Muscle layer of colon (tissue), 2 donors: ENCODE measurements at regions not wholly inside any gene's neighbourhood (a gene's known extent, or its start where the extent isn't known, plus 50 kb on each side); places are given as distances from the start of the nearest gene placed in this dataset.

Experiments used
- H3K27ac ChIP-seq: one replicate; pipeline ENCODE4 v1.7.0; 2013; ENCODE audit warnings: low read depth, mild to moderate bottlenecking, low read length, moderate library complexity
- H3K27me3 ChIP-seq, 2 donors: one replicate each; pipeline ENCODE4 v1.7.0; 2013; ENCODE audit warnings: low read length in 2 of 2, mild to moderate bottlenecking in 2 of 2; ENCODE audit not compliant: insufficient read depth in 2 of 2, control insufficient read depth in 1 of 2
- H3K36me3 ChIP-seq: one replicate; pipeline ENCODE4 v1.7.0; 2013; ENCODE audit warnings: mild to moderate bottlenecking, low read length; ENCODE audit not compliant: insufficient read depth
- H3K4me1 ChIP-seq: one replicate; pipeline ENCODE4 v1.7.0; 2013; ENCODE audit warnings: mild to moderate bottlenecking, low read length; ENCODE audit not compliant: insufficient read depth
- H3K4me3 ChIP-seq, 2 donors: one replicate each; pipeline ENCODE4 v1.7.0; 2013; ENCODE audit warnings: low read length in 2 of 2, low read depth in 1 of 2, mild to moderate bottlenecking in 1 of 2, moderate library complexity in 1 of 2
- H3K9ac ChIP-seq: one replicate; pipeline ENCODE4 v1.7.0; 2013; ENCODE audit warnings: low read length
- H3K9me3 ChIP-seq: one replicate; pipeline ENCODE4 v1.7.0; 2013; ENCODE audit warnings: mild to moderate bottlenecking, low read length
- donor health status: abdominal sarcoma.
- donor health status: Adenocarcinoma of cecum.

- H3K27me3 ChIP-seq = peaks cover 16 to 20% of the 10 kb centered on the region in 2 donors
- no peak overlapping the region for H3K27ac ChIP-seq
- H3K9me3 ChIP-seq = no peaks in the 10 kb centered on the region
- H3K4me1 ChIP-seq = no peaks in the 10 kb centered on the region
- no peaks in the 10 kb centered on the region for H3K36me3 ChIP-seq
- no peak overlapping the region for H3K9ac ChIP-seq
- no peak overlapping the region for H3K4me3 ChIP-seq
These were observed 384.6 kb downstream of the RRAGC start for GRCh38 chr1:38474738-38475623.

DNA sequence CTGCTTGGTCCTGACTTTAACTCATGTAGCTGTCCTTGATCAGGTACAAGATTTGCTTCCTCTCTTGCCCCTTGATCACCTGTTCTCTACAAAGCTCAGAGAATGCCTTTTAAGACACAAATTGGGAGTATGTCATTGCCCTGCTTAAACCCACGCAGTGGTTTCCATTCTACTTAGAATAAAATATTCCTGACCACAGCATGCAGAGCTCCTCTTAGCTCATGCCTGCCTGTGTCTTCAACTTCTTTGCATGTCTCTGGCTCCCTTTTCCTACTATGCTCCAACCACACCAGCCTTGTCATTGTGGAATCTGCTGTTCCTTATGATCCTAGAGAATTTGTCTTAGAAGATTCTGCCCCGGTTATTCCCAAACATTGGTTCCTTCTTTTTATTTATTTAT lies 393.1 kb downstream of the RRAGC start:
- Histone ChIP-seq H3K27me3 (peaks cover 0 to 3% of the 10 kb centered on the region in 2 donors), H3K9me3 (no peaks in the 10 kb centered on the region), H3K36me3 (no peaks in the 10 kb centered on the region), H3K27ac (no peak overlapping the region), H3K9ac (no peak overlapping the region), H3K4me1 (no peaks in the 10 kb centered on the region), H3K4me3 (no peak overlapping the region)

DNA sequence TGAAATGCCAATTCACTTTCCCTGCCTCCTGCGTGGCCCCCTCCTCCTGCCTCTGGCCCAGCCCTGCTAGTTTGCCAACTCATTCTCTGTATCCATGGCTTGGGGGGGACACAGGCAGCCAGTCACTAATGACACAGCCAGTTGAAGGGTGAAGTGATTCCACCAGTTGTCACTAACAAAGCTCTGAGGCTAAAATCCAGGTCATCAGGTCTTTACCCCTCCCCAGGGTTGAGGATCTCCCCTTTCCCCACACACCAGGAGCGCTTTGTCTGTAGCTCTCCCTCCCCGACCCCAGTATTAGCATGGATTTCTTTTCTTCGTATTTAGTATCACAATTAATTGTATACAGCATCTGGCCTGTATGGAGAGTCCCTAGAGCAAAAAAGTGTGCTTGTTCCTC lies 394.1 kb downstream of the RRAGC start:
- Histone ChIP-seq H3K9me3 (no peaks in the 10 kb centered on the region), H3K4me3 (no peak overlapping the region), H3K9ac (no peak overlapping the region), H3K27ac (no peak overlapping the region), H3K27me3 (no peaks in the 10 kb centered on the region), H3K36me3 (no peaks in the 10 kb centered on the region), H3K4me1 (no peaks in the 10 kb centered on the region)

DNA sequence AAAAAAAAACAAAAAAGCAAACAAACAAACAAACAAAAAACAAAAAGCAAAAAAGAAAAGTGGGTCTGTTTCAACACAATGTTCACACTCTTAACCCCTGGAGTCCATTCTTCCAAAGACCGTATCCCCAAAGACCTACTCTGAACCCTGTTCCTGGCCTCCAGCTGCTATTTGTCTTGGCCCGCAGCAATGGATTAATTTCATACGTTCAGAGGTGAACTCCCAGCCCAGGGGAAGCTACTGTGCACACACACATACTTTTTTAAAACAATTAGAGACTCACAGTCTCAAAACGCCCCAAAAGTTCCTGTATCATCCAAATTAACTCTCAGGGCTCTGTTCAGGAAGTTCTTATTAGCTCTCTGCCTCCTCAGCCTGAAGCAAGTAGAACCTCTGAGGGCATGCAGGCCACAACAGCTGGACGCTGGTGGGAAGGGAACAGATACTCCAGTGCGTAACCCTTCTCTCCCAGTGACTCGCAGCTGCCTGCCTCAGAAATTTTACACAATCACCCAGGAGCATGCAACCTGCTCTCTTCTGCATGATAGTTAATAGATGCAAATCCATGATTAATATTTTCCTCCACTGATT lies 395.4 kb downstream of the RRAGC start:
- Histone ChIP-seq H3K9me3 (no peaks in the 10 kb centered on the region), H3K27ac (no peak overlapping the region), H3K36me3 (no peaks in the 10 kb centered on the region), H3K9ac (no peak overlapping the region), H3K4me3 (no peak overlapping the region), H3K4me1 (no peaks in the 10 kb centered on the region), H3K27me3 (no peaks in the 10 kb centered on the region)

DNA sequence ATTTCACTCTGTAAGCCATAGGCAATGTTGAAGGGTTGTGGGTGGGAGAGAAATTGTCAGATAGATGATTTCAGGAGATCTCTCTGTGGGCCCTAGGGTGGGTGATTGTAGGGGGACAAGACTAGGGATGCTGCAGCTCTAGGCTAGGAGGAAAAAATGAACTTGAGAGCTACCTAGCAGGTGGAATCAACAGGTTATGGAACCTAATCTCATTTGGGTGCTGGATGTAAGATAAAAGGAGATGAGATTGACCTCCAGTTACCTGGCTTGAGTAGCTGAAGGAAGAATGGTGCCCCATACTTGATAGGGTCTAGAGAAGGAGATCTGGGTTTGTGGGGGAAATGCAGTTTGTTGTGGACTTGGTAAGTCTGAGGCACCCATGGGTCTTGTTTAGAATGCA lies 396.5 kb downstream of the RRAGC start:
- Histone ChIP-seq H3K36me3 (no peaks in the 10 kb centered on the region), H3K27me3 (no peaks in the 10 kb centered on the region), H3K4me3 (no peak overlapping the region), H3K4me1 (no peaks in the 10 kb centered on the region), H3K9me3 (no peaks in the 10 kb centered on the region), H3K27ac (no peak overlapping the region), H3K9ac (no peak overlapping the region)

DNA sequence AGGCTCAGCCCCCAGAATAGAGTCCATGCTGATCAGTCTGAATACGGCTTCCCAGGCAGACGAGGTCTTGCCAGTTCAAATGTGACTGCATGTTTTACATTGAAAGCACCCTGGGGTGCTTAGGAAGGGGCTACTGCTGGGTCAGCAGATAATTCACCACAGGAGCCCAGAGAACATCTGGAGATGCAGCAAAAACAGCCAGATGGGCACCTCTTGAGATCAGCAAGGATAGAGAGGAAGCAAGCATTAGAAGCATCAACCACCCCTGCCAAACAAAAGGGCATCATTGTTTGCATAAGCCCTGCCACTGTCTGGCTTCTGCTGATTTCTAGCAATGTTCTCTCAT lies 403.1 kb downstream of the RRAGC start:
- H3K9me3 ChIP-seq = no peaks in the 10 kb centered on the region
- H3K27me3 ChIP-seq = no peaks in the 10 kb centered on the region
- no peak overlapping the region for H3K4me3 ChIP-seq
- no peaks in the 10 kb centered on the region for H3K4me1 ChIP-seq
- H3K36me3 ChIP-seq = no peaks in the 10 kb centered on the region
- no peak overlapping the region for H3K9ac ChIP-seq
- no peak overlapping the region for H3K27ac ChIP-seq

DNA sequence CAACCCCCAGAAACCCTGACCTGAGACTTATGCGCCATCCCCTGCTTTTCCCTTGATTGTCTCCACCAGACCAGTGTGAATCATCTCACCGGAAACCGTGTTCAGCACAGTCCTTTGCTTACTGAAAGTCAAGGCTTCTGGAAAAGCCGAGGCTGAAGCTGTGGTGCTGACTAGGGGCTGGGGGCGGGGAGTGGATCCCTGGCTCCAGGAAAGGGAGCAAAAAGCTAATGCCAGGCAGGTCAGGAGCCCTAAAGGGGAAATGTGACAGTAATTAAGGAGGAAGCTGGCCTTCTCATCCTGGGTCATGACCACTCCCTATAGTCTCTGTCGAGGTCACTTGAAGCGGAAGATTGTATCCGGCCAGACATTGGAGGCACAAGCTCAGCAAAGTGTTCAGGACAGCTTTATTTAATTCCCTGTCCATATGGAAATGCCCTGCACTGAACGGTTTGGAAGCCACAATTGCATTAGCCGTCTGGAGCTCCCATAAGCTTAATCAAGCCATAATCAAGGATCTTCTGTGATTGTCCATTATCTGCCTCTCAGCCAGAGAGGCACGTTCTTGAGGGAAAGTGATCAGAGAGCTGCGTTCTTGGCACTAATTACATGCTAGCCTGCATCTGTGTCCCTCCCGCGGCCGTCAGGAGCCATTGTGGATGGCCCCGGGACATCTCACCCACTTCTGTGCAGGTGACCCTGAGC lies 403.6 kb downstream of the RRAGC start:
- Histone ChIP-seq H3K27me3 (no peaks in the 10 kb centered on the region), H3K27ac (no peak overlapping the region), H3K36me3 (no peaks in the 10 kb centered on the region), H3K4me1 (no peaks in the 10 kb centered on the region), H3K9me3 (no peaks in the 10 kb centered on the region), H3K9ac (no peak overlapping the region), H3K4me3 (no peak overlapping the region)

- Histone ChIP-seq H3K27me3 (no peaks in the 10 kb centered on the region), H3K9ac (no peak overlapping the region), H3K4me1 (no peaks in the 10 kb centered on the region), H3K36me3 (no peaks in the 10 kb centered on the region), H3K27ac (no peak overlapping the region), H3K9me3 (no peaks in the 10 kb centered on the region), H3K4me3 (no peak overlapping the region)
These were observed 404.7 kb downstream of the RRAGC start for GRCh38 chr1:38454749-38455441.

- Histone ChIP-seq H3K27ac (no peak overlapping the region), H3K4me1 (no peaks in the 10 kb centered on the region), H3K27me3 (no peaks in the 10 kb centered on the region), H3K4me3 (no peak overlapping the region), H3K9ac (no peak overlapping the region), H3K9me3 (no peaks in the 10 kb centered on the region), H3K36me3 (no peaks in the 10 kb centered on the region)
These were observed 405.3 kb downstream of the RRAGC start for GRCh38 chr1:38454236-38454635.

DNA sequence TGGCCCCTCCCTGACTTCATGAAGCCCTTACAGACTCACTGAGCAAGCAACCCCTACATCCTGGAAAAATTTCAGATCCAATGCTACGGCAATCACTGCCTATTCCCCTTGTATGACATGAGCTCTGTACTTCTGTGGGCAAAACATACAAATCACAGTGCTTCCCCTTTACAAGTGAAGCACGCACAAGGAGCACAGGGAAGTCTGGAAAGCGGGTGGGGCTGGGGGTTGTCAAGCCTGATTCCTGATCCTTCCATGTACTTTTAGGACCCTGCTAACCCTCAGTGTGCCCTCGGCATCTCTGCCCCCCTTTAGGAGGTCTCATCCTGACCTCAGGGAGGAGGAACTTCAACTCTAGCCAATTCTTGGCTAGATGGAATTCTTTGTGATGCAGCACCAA lies 405.7 kb upstream of the POU3F1 start:
- H3K4me3 ChIP-seq = no peak overlapping the region
- no peaks in the 10 kb centered on the region for H3K27me3 ChIP-seq
- H3K9me3 ChIP-seq = no peaks in the 10 kb centered on the region
- no peaks in the 10 kb centered on the region for H3K4me1 ChIP-seq
- no peaks in the 10 kb centered on the region for H3K36me3 ChIP-seq
- no peak overlapping the region for H3K27ac ChIP-seq
- no peak overlapping the region for H3K9ac ChIP-seq

DNA sequence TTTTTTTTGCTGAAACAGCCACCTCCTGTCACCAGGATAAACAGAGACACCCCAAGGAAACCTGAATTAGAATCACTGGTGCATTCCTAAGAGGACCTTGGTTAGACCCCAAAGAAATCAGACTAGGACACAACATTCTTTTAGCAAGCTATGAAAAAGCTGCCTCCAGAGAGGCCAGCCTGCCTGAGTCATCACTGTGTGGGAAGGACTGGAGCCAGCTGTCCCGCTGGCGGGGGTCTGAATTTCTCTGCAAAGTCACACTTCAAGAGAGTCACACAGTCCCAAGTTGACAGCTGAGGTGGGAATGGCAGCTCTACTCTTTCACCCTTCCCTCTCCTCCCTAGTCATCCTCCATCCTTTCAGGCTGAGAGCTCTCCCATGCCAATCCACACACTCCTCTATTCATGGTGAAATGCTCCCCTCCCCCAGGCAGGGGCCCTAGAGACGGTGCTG lies 405.0 kb upstream of the POU3F1 start:
- Histone ChIP-seq H3K36me3 (no peaks in the 10 kb centered on the region), H3K9me3 (no peaks in the 10 kb centered on the region), H3K9ac (no peak overlapping the region), H3K27ac (no peak overlapping the region), H3K4me3 (no peak overlapping the region), H3K27me3 (no peaks in the 10 kb centered on the region), H3K4me1 (no peaks in the 10 kb centered on the region)
